ENCODE measurements at regions not wholly inside any gene's neighbourhood (a gene's known extent, or its start where the extent isn't known, plus 50 kb on each side); places are given as distances from the start of the nearest gene placed in this dataset.

- H3K4me1 ChIP-seq = no peaks in the 10 kb centered on the region
- H3K4me3 ChIP-seq = no peak overlapping the region
- 18 to 85% (median 45%) methylated on average over 1 of the region's 1 CpG for WGBS, 5 donors
- H3K27me3 ChIP-seq (replicated peaks in 1 of 7) = peaks cover 0 to 4% (median 0%) of the 10 kb centered on the region in 7 donors
- peaks cover 0 to 4% (median under 1%) of the 10 kb centered on the region in 8 donors for H3K9me3 ChIP-seq
- intact Hi-C loops (cut with DNase I; ENCODE audit: low total_unique reads) = no loop called here
- no peak for DNase-seq
- H3K27ac ChIP-seq = no peak overlapping the region
- TF ChIP-seq CTCF (IDR thresholded peaks at IDR 0.05 in 8 of 11, conservative IDR thresholded peaks at IDR 0.05 in 3 of 11) (no peak), POLR2AphosphoS5 (IDR thresholded peaks at IDR 0.05) (no peak), POLR2A (IDR thresholded peaks at IDR 0.05) (no peak)
- H3K36me3 ChIP-seq = no peaks in the 10 kb centered on the region
These were observed 85.0 kb upstream of the HELT start for GRCh38 chr4:184933311-184933710.

GRCh38 chr4:184934184-184934583 lies 84.1 kb upstream of the HELT start:
- Histone ChIP-seq H3K36me3 (no peaks in the 10 kb centered on the region), H3K9me3 (no peaks in the 10 kb centered on the region), H3K4me1 (no peaks in the 10 kb centered on the region), H3K27ac (no peak overlapping the region), H3K4me3 (no peak overlapping the region), H3K27me3 (replicated peaks in 1 of 7) (peaks cover 0 to 4% (median 0%) of the 10 kb centered on the region in 7 donors)
- intact Hi-C loops (cut with DNase I; ENCODE audit: low total_unique reads) = no loop called here
- no peak for TF ChIP-seq POLR2A (IDR thresholded peaks at IDR 0.05)
- no peak for TF ChIP-seq POLR2AphosphoS5 (IDR thresholded peaks at IDR 0.05)
- no peak for TF ChIP-seq CTCF (IDR thresholded peaks at IDR 0.05 in 8 of 11, conservative IDR thresholded peaks at IDR 0.05 in 3 of 11)
- DNase-seq = no peak
- 88 to 92% (median 89%) methylated on average over 2 of the region's 2 CpGs for WGBS, 5 donors

- intact Hi-C loops (cut with DNase I; ENCODE audit: low total_unique reads) = no loop called here
- TF ChIP-seq POLR2A (IDR thresholded peaks at IDR 0.05) (no peak), CTCF (IDR thresholded peaks at IDR 0.05 in 8 of 11, conservative IDR thresholded peaks at IDR 0.05 in 3 of 11) (no peak), POLR2AphosphoS5 (IDR thresholded peaks at IDR 0.05) (no peak)
- no peaks in the 10 kb centered on the region for H3K36me3 ChIP-seq
- whole genome bisulfite sequencing, 5 donors = 89 to 94% (median 93%) methylated on average over 5 of the region's 5 CpGs
- peaks cover 0 to 4% (median 0%) of the 10 kb centered on the region in 7 donors for H3K27me3 ChIP-seq (replicated peaks in 1 of 7)
- no peaks in the 10 kb centered on the region for H3K9me3 ChIP-seq
- no peak overlapping the region for H3K4me3 ChIP-seq
- H3K27ac ChIP-seq = no peak overlapping the region
- DNase-seq = no peak
- no peaks in the 10 kb centered on the region for H3K4me1 ChIP-seq
These were observed 83.3 kb upstream of the HELT start for GRCh38 chr4:184934961-184935360.

GRCh38 chr4:184936071-184936470 lies 82.2 kb upstream of the HELT start:
- H3K36me3 ChIP-seq = no peaks in the 10 kb centered on the region
- WGBS, 5 donors = 68 to 80% (median 77%) methylated on average over 5 to 6 of the region's 6 CpGs
- DNase-seq = no peak
- no peak for TF ChIP-seq CTCF (IDR thresholded peaks at IDR 0.05 in 8 of 11, conservative IDR thresholded peaks at IDR 0.05 in 3 of 11)
- no peak for TF ChIP-seq POLR2AphosphoS5 (IDR thresholded peaks at IDR 0.05)
- TF ChIP-seq POLR2A (IDR thresholded peaks at IDR 0.05) = no peak
- H3K9me3 ChIP-seq = no peaks in the 10 kb centered on the region
- H3K27ac ChIP-seq = no peak overlapping the region
- H3K4me3 ChIP-seq = no peak overlapping the region
- H3K27me3 ChIP-seq (replicated peaks in 1 of 7) = peaks cover 0 to 4% (median 0%) of the 10 kb centered on the region in 7 donors
- intact Hi-C loops (cut with DNase I; ENCODE audit: low total_unique reads) = no loop called here
- H3K4me1 ChIP-seq = no peaks in the 10 kb centered on the region
